Bronchial epithelial cell (primary cell): ENCODE measurements at regions not wholly inside any gene's neighbourhood (a gene's known extent, or its start where the extent isn't known, plus 50 kb on each side); places are given as distances from the start of the nearest gene placed in this dataset.

ENCODE experiments used
- DNase-seq: peaks from one replicate; pipeline ENCODE4 v3.0.0-alpha.2; 2010; ENCODE audit warnings: low read depth
- FAIRE-seq: peaks from 2 replicates; lab custom pipeline; 2011; peaks lifted over from hg19 to GRCh38; lab: Jason Lieb, UNC
- H3K27me3 ChIP-seq: 2 replicates; pipeline ENCODE4 v1.5.1; 2011; ENCODE audit warnings: low read length; ENCODE audit not compliant: control insufficient read depth, insufficient read depth
- H3K36me3 ChIP-seq: 2 replicates; pipeline ENCODE4 v1.5.1; 2011; ENCODE audit warnings: low read length; ENCODE audit not compliant: control insufficient read depth, insufficient read depth
- H3K4me3 ChIP-seq: 2 replicates; pipeline ENCODE4 v1.5.1; 2011; ENCODE audit warnings: mild to moderate bottlenecking, low read depth, low read length, control low read depth
- CTCF ChIP-seq: IDR thresholded peaks from 2 replicates; pipeline ENCODE4 v1.5.1; 2011; ENCODE audit warnings: mild to moderate bottlenecking, moderate library complexity, low read length, control low read depth, inconsistent platforms; ENCODE audit not compliant: insufficient read depth, severe bottlenecking

GRCh38 chr4:55242506-55242905 lies 103.5 kb upstream of the SRD5A3 start:
- FAIRE-seq (no peak), DNase-seq (no peak)
- Histone ChIP-seq H3K27me3 (no peaks in the 10 kb centered on the region), H3K4me3 (no peak overlapping the region), H3K36me3 (no peaks in the 10 kb centered on the region)
- TF ChIP-seq CTCF: no peak

GRCh38 chr4:55247521-55247920 lies 98.5 kb upstream of the SRD5A3 start:
- Histone ChIP-seq H3K27me3 (no peaks in the 10 kb centered on the region), H3K4me3 (no peak overlapping the region), H3K36me3 (no peaks in the 10 kb centered on the region)
- no peak for TF ChIP-seq CTCF
- no peak for FAIRE-seq
- DNase-seq: no peak

GRCh38 chr4:55248756-55249155 lies 97.3 kb upstream of the SRD5A3 start:
- H3K36me3 ChIP-seq: no peaks in the 10 kb centered on the region
- no peak for TF ChIP-seq CTCF
- no peak for DNase-seq
- no peaks in the 10 kb centered on the region for H3K27me3 ChIP-seq
- H3K4me3 ChIP-seq: no peak overlapping the region
- FAIRE-seq: no peak

GRCh38 chr4:55249476-55249875 lies 96.6 kb upstream of the SRD5A3 start:
- TF ChIP-seq CTCF: no peak
- FAIRE-seq (no peak), DNase-seq (no peak)

GRCh38 chr4:55251342-55251741 lies 94.7 kb upstream of the SRD5A3 start:
- Histone ChIP-seq H3K36me3 (no peaks in the 10 kb centered on the region), H3K4me3 (no peak overlapping the region), H3K27me3 (no peaks in the 10 kb centered on the region)
- DNase-seq: no peak
- no peak for FAIRE-seq
- TF ChIP-seq CTCF: no peak

More at GRCh38 chr4:55249476-55249875, 96.6 kb upstream of the SRD5A3 start:
- H3K36me3 ChIP-seq: no peaks in the 10 kb centered on the region
- H3K4me3 ChIP-seq: no peak overlapping the region
- H3K27me3 ChIP-seq: no peaks in the 10 kb centered on the region

GRCh38 chr4:55251896-55252295 lies 94.1 kb upstream of the SRD5A3 start:
- no peak for DNase-seq
- TF ChIP-seq CTCF: no peak
- H3K36me3 ChIP-seq: no peaks in the 10 kb centered on the region
- H3K4me3 ChIP-seq: no peak overlapping the region
- FAIRE-seq: no peak
- H3K27me3 ChIP-seq: no peaks in the 10 kb centered on the region
